ENCODE measurements at regions not wholly inside any gene's neighbourhood (a gene's known extent, or its start where the extent isn't known, plus 50 kb on each side); places are given as distances from the start of the nearest gene placed in this dataset.

DNA sequence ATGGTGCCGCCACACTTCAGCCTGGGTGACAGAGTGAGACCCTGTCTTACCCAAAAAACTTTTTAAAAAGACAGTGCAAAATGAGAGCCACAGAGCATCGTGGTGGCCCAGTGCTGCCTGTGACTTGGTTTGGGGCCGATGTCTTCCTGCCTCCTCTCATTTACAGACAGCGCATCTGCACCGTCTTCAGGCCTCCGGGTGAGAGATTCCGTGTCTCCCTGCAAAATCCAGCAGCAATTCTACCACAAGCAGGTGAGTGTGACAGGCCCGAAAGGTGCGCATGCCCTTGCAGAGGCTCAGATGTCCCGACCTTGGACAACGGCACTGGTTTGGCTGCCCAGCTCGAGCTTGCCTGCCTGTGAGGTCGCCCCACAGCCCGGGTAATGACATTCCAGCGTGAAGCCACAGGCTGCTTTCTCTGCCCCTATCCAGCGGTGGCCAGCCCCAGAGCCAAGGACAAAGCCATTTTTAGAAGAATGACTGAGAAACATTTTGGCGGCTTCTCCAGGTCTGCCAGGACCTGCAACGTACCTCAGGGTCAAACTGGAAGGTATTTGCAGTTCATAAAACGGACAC lies 70.3 kb upstream of the RFLNA start (continued):
- TF ChIP-seq CHD7 (IDR thresholded peaks at IDR 0.05; ENCODE audit: insufficient replicate concordance, low read length) (no peak), MAFK (IDR thresholded peaks at IDR 0.05; ENCODE audit: low read depth, low read length) (no peak), RAD21 (IDR thresholded peaks at IDR 0.05 in 1 of 2, conservative IDR thresholded peaks at IDR 0.05 in 1 of 2; ENCODE audit: low read depth in 2 of 2, low read length in 2 of 2) (peak; percentile 47 to 61), EP300 (IDR thresholded peaks at IDR 0.05; ENCODE audit: borderline replicate concordance in 1 of 2, low read depth in 2 of 2, low read length in 2 of 2) (no peak), POU5F1 (IDR thresholded peaks at IDR 0.05; ENCODE audit: low read depth, low read length) (no peak)
- TF ChIP-seq, protein P1, sequence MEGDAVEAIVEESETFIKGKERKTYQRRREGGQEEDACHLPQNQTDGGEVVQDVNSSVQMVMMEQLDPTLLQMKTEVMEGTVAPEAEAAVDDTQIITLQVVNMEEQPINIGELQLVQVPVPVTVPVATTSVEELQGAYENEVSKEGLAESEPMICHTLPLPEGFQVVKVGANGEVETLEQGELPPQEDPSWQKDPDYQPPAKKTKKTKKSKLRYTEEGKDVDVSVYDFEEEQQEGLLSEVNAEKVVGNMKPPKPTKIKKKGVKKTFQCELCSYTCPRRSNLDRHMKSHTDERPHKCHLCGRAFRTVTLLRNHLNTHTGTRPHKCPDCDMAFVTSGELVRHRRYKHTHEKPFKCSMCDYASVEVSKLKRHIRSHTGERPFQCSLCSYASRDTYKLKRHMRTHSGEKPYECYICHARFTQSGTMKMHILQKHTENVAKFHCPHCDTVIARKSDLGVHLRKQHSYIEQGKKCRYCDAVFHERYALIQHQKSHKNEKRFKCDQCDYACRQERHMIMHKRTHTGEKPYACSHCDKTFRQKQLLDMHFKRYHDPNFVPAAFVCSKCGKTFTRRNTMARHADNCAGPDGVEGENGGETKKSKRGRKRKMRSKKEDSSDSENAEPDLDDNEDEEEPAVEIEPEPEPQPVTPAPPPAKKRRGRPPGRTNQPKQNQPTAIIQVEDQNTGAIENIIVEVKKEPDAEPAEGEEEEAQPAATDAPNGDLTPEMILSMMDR (IDR thresholded peaks at IDR 0.05; ENCODE audit: control extremely low read depth in 1 of 3, insufficient read depth in 1 of 3, low read depth in 1 of 3, low read length in 3 of 3): peak; percentile 6 to 24 (median 13); a peak in 3 of 4 replicates
